ENCODE measurements at regions not wholly inside any gene's neighbourhood (a gene's known extent, or its start where the extent isn't known, plus 50 kb on each side); places are given as distances from the start of the nearest gene placed in this dataset.

- H3K27ac Mint-ChIP-seq: no peak overlapping the region
- no peaks in the 10 kb centered on the region for H3K9me3 Mint-ChIP-seq
- no peaks in the 10 kb centered on the region for H3K36me3 Mint-ChIP-seq
- H3K4me1 Mint-ChIP-seq (ENCODE audit: unreplicated experiment): peaks cover 5% of the 10 kb centered on the region
- no peak for DNase-seq (ENCODE audit: extremely low spot score, unreplicated experiment)
- H3K27me3 Mint-ChIP-seq: no peaks in the 10 kb centered on the region
- no peak for TF ChIP-seq CTCF (conservative IDR thresholded peaks at IDR 0.05)
- no peak overlapping the region for H3K4me3 Mint-ChIP-seq
These were observed 67.5 kb upstream of the MDFIC start for GRCh38 chr7:114854369-114854768.

GRCh38 chr7:114856625-114857024 lies 65.3 kb upstream of the MDFIC start:
- no peak for TF ChIP-seq CTCF (conservative IDR thresholded peaks at IDR 0.05)
- Mint-ChIP-seq H3K4me1 (ENCODE audit: unreplicated experiment) (no peaks in the 10 kb centered on the region), H3K4me3 (no peak overlapping the region), H3K36me3 (no peaks in the 10 kb centered on the region), H3K9me3 (no peaks in the 10 kb centered on the region), H3K27me3 (peaks cover 4% of the 10 kb centered on the region), H3K27ac (no peak overlapping the region)
- DNase-seq (ENCODE audit: extremely low spot score, unreplicated experiment): no peak

DNA sequence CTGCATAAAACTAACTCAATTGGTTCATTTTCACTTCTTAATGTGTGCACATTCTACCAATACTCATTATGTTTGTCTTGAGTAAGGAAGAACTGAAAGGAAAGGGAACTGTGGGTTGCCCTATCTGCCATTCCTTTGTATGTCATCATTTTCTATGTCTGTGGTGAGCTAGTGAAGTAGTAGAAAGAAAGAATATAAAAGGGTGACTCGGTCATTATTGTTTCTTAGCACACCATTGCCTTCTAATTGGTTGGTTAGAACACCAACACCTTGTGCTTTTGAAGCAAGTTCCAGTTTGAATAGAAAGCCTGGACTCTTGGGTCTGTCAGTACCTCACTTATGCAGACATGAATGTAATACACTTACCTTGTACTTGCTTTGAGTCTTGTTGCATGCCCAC lies 64.3 kb upstream of the MDFIC start:
- H3K27ac Mint-ChIP-seq: no peak overlapping the region

DNA sequence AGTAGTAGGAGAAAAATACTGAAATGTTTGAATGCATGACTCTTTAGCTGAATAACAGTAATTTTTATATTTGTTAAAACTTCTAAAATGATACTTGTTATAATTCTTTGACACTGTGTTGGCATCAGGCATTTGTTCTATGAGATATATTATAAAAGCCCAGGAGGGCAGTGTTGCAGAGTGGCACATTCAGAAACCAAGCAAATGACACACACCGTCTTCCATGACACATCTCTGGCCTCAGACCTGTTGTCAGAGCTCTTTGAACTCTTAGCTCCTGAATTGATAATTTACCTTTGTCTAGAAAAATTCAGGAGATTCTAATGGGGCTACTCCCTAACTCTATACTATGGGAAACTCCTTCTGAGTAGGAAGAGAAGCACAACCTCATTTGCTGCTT lies 62.4 kb upstream of the MDFIC start:
- no peak for DNase-seq (ENCODE audit: extremely low spot score, unreplicated experiment)
- TF ChIP-seq CTCF (conservative IDR thresholded peaks at IDR 0.05): no peak

More for the DNA sequence above, 64.3 kb upstream of the MDFIC start:
- Mint-ChIP-seq H3K9me3 (no peaks in the 10 kb centered on the region), H3K27me3 (peaks cover 7% of the 10 kb centered on the region), H3K4me1 (ENCODE audit: unreplicated experiment) (no peaks in the 10 kb centered on the region), H3K36me3 (no peaks in the 10 kb centered on the region), H3K4me3 (no peak overlapping the region)
- DNase-seq (ENCODE audit: extremely low spot score, unreplicated experiment): no peak
- no peak for TF ChIP-seq CTCF (conservative IDR thresholded peaks at IDR 0.05)

GRCh38 chr7:114860206-114860605 lies 61.7 kb upstream of the MDFIC start:
- Mint-ChIP-seq H3K27ac (no peak overlapping the region), H3K4me3 (no peak overlapping the region), H3K9me3 (no peaks in the 10 kb centered on the region), H3K27me3 (peaks cover 7% of the 10 kb centered on the region), H3K4me1 (ENCODE audit: unreplicated experiment) (no peaks in the 10 kb centered on the region), H3K36me3 (no peaks in the 10 kb centered on the region)
- TF ChIP-seq CTCF (conservative IDR thresholded peaks at IDR 0.05): no peak
- no peak for DNase-seq (ENCODE audit: extremely low spot score, unreplicated experiment)

More for the DNA sequence above, 62.4 kb upstream of the MDFIC start:
- Mint-ChIP-seq H3K36me3 (no peaks in the 10 kb centered on the region), H3K27me3 (peaks cover 7% of the 10 kb centered on the region), H3K9me3 (no peaks in the 10 kb centered on the region), H3K4me1 (ENCODE audit: unreplicated experiment) (no peaks in the 10 kb centered on the region), H3K4me3 (no peak overlapping the region), H3K27ac (no peak overlapping the region)

- Mint-ChIP-seq H3K36me3 (peaks cover 4% of the 10 kb centered on the region), H3K27ac (no peak overlapping the region), H3K27me3 (peaks cover 7% of the 10 kb centered on the region), H3K9me3 (no peaks in the 10 kb centered on the region), H3K4me3 (no peak overlapping the region), H3K4me1 (ENCODE audit: unreplicated experiment) (no peaks in the 10 kb centered on the region)
- no peak for DNase-seq (ENCODE audit: extremely low spot score, unreplicated experiment)
- no peak for TF ChIP-seq CTCF (conservative IDR thresholded peaks at IDR 0.05)
These were observed 59.5 kb upstream of the MDFIC start for GRCh38 chr7:114862406-114862805.

Data from type B pancreatic cell (in vitro differentiated cells).